ENCODE measurements at regions not wholly inside any gene's neighbourhood (a gene's known extent, or its start where the extent isn't known, plus 50 kb on each side); places are given as distances from the start of the nearest gene placed in this dataset.
"Not testable (repeated sequence)": the region's sequence is repeated elsewhere in the genome, so short reads cannot be mapped to it uniquely, and the experiment has no call there.

DNA sequence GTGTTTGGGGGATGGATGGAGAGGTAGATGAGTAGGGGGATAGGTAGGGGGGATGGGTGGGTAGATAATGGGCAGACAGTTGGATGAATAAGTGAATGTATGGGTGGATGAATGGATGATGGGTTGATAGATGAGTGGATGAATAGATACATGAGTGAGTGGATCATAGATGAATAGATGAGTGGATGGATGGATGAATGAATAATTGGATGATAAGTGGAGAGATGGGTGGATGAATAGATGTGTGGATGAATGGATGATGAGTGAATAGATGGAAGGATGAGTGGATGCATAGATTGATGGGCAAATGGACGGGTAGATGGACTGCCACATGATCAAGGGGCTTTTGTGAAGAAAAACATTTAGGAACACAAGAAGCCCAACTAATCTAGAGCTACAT, 133.3 kb upstream of the F3 start:
- no peak for DNase-seq (ENCODE audit: low spot score in 2 of 2)
- H3K4me1 Mint-ChIP-seq, result no peaks in the 10 kb centered on the region
- peaks cover 19% of the 10 kb centered on the region for H3K27me3 Mint-ChIP-seq
- H3K36me3 Mint-ChIP-seq (ENCODE audit: insufficient read depth), result no peaks in the 10 kb centered on the region
- no peak for ATAC-seq (replicated peaks; ENCODE audit: extremely low read depth, poor library complexity, severe bottlenecking)
- no peak overlapping the region for H3K4me3 Mint-ChIP-seq
- no peaks in the 10 kb centered on the region for H3K9me3 Mint-ChIP-seq
- H3K27ac Mint-ChIP-seq (ENCODE audit: low read depth), result no peak overlapping the region

- H3K36me3 Mint-ChIP-seq (ENCODE audit: insufficient read depth), result no peaks in the 10 kb centered on the region
- H3K27me3 Mint-ChIP-seq, result peaks cover 9% of the 10 kb centered on the region
- H3K27ac Mint-ChIP-seq (ENCODE audit: low read depth), result no peak overlapping the region
- no peaks in the 10 kb centered on the region for H3K4me1 Mint-ChIP-seq
- H3K9me3 Mint-ChIP-seq, result no peaks in the 10 kb centered on the region
- ATAC-seq (replicated peaks; ENCODE audit: extremely low read depth, poor library complexity, severe bottlenecking) (no peak), DNase-seq (ENCODE audit: low spot score in 2 of 2) (no peak)
- no peak overlapping the region for H3K4me3 Mint-ChIP-seq
Measured at GRCh38 chr1:94672934-94673333, 131.4 kb upstream of the F3 start.

GRCh38 chr1:94672001-94672400, 130.4 kb upstream of the F3 start:
- no peak overlapping the region for H3K4me3 Mint-ChIP-seq
- no peaks in the 10 kb centered on the region for H3K36me3 Mint-ChIP-seq (ENCODE audit: insufficient read depth)
- H3K4me1 Mint-ChIP-seq, result no peaks in the 10 kb centered on the region
- ATAC-seq (replicated peaks; ENCODE audit: extremely low read depth, poor library complexity, severe bottlenecking), result no peak
- H3K27ac Mint-ChIP-seq (ENCODE audit: low read depth), result no peak overlapping the region
- no peak for DNase-seq (ENCODE audit: low spot score in 2 of 2)
- no peaks in the 10 kb centered on the region for H3K9me3 Mint-ChIP-seq
- peaks cover 9% of the 10 kb centered on the region for H3K27me3 Mint-ChIP-seq

- no peak for DNase-seq (ENCODE audit: low spot score in 2 of 2)
Measured at GRCh38 chr1:94670273-94670672, 128.7 kb upstream of the F3 start.

DNA sequence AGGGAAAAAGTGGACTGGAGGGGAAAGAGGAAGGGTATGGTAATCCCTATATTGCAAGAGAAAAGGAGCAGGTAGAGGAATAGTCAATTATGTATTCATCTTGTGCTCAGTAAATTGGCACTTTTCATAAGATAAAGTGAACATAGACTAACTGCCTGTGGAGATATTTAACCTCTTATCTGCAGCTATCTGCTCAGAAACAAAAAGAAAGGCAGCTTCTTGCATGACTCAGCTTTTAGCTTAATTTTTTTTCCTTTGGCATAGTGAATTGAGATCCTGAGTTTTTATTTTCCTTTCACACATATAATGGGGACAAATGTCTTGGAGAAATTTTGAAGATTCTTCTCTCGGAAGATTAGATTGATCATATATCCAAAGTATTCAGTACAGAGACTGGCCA, 127.6 kb upstream of the F3 start:
- peaks cover 9% of the 10 kb centered on the region for H3K27me3 Mint-ChIP-seq
- H3K9me3 Mint-ChIP-seq, result no peaks in the 10 kb centered on the region
- no peak overlapping the region for H3K27ac Mint-ChIP-seq (ENCODE audit: low read depth)
- H3K36me3 Mint-ChIP-seq (ENCODE audit: insufficient read depth), result no peaks in the 10 kb centered on the region
- no peaks in the 10 kb centered on the region for H3K4me1 Mint-ChIP-seq
- DNase-seq (ENCODE audit: low spot score in 2 of 2) (no peak), ATAC-seq (replicated peaks; ENCODE audit: extremely low read depth, poor library complexity, severe bottlenecking) (no peak)
- H3K4me3 Mint-ChIP-seq, result no peak overlapping the region

More at GRCh38 chr1:94670273-94670672, 128.7 kb upstream of the F3 start:
- H3K4me3 Mint-ChIP-seq, result no peak overlapping the region
- no peak overlapping the region for H3K27ac Mint-ChIP-seq (ENCODE audit: low read depth)
- H3K36me3 Mint-ChIP-seq (ENCODE audit: insufficient read depth), result no peaks in the 10 kb centered on the region
- peaks cover 9% of the 10 kb centered on the region for H3K27me3 Mint-ChIP-seq
- H3K4me1 Mint-ChIP-seq, result no peaks in the 10 kb centered on the region
- no peak for ATAC-seq (replicated peaks; ENCODE audit: extremely low read depth, poor library complexity, severe bottlenecking)
- no peaks in the 10 kb centered on the region for H3K9me3 Mint-ChIP-seq

GRCh38 chr1:94668528-94668927, 127.0 kb upstream of the F3 start:
- H3K9me3 Mint-ChIP-seq, result no peaks in the 10 kb centered on the region
- no peak for DNase-seq (ENCODE audit: low spot score in 2 of 2)
- H3K27ac Mint-ChIP-seq (ENCODE audit: low read depth), result no peak overlapping the region
- peaks cover 9% of the 10 kb centered on the region for H3K27me3 Mint-ChIP-seq
- H3K4me1 Mint-ChIP-seq, result no peaks in the 10 kb centered on the region
- ATAC-seq (replicated peaks; ENCODE audit: extremely low read depth, poor library complexity, severe bottlenecking), result no peak
- H3K36me3 Mint-ChIP-seq (ENCODE audit: insufficient read depth), result no peaks in the 10 kb centered on the region
- H3K4me3 Mint-ChIP-seq, result no peak overlapping the region

DNA sequence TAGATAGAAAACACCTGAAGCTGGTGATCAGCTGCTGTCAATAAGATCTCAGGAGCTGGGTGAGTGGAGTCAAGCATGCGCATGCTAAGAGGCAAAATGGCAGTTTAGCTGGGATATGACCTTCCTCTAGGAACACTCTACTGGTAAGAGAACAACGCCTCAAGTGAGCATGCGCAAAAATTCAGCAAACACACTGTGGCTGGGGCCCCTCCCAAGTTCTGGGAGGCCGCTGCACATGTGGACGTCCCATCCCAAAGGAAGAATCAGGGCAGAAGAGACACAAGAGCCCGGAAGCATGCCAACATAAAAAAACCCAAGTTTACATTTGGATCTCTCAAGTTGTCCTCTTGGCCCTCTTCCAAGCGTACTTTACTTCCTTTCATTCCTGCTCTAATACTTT, 126.3 kb upstream of the F3 start:
- no peak overlapping the region for H3K27ac Mint-ChIP-seq (ENCODE audit: low read depth)
- no peaks in the 10 kb centered on the region for H3K4me1 Mint-ChIP-seq
- no peaks in the 10 kb centered on the region for H3K36me3 Mint-ChIP-seq (ENCODE audit: insufficient read depth)
- DNase-seq (ENCODE audit: low spot score in 2 of 2) (no peak), ATAC-seq (replicated peaks; ENCODE audit: extremely low read depth, poor library complexity, severe bottlenecking) (no peak)
- no peaks in the 10 kb centered on the region for H3K9me3 Mint-ChIP-seq
- no peak overlapping the region for H3K4me3 Mint-ChIP-seq
- peaks cover 9% of the 10 kb centered on the region for H3K27me3 Mint-ChIP-seq

GRCh38 chr1:94666797-94667196, 125.2 kb upstream of the F3 start:
- Mint-ChIP-seq H3K9me3 (no peaks in the 10 kb centered on the region), H3K4me1 (no peaks in the 10 kb centered on the region), H3K4me3 (no peak overlapping the region), H3K27me3 (peaks cover 9% of the 10 kb centered on the region), H3K27ac (ENCODE audit: low read depth) (no peak overlapping the region), H3K36me3 (ENCODE audit: insufficient read depth) (no peaks in the 10 kb centered on the region)
- DNase-seq (ENCODE audit: low spot score in 2 of 2) (no peak), ATAC-seq (replicated peaks; ENCODE audit: extremely low read depth, poor library complexity, severe bottlenecking) (no peak)

DNA sequence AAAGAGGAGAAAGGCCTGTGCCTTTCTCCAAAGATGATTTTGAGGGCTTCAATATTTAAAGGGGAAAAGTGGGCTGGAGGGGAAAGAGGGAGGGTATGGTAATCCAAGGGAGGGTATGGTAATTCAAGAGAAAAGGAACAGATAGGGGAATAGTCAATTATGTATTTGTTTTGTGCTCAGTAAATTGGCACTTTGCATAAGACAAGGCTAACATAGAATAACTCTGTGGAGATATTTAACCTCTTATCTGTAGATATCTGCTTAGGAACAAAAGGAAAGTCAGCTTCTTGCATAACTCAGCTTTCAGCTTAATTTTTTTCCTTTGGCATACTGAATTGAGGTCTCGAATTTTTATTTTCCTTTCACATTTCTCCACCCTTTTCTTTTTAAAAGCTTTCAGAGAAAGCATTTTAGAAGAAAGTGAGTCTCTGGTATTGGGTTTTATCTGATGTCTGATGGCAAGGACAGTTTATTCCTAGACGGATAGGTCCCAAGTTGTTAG, 119.9 kb upstream of the F3 start:
- H3K4me1 Mint-ChIP-seq, result no peaks in the 10 kb centered on the region
- ATAC-seq (replicated peaks; ENCODE audit: extremely low read depth, poor library complexity, severe bottlenecking), result no peak
- no peaks in the 10 kb centered on the region for H3K9me3 Mint-ChIP-seq
- H3K27ac Mint-ChIP-seq (ENCODE audit: low read depth), result no peak overlapping the region
- peaks cover 11% of the 10 kb centered on the region for H3K27me3 Mint-ChIP-seq
- H3K4me3 Mint-ChIP-seq, result no peak overlapping the region
- no peak for DNase-seq (ENCODE audit: low spot score in 2 of 2)
- no peaks in the 10 kb centered on the region for H3K36me3 Mint-ChIP-seq (ENCODE audit: insufficient read depth)

GRCh38 chr1:94660994-94661393, 119.4 kb upstream of the F3 start:
- ATAC-seq (replicated peaks; ENCODE audit: extremely low read depth, poor library complexity, severe bottlenecking) (no peak), DNase-seq (ENCODE audit: low spot score in 2 of 2) (no peak)
- H3K27ac Mint-ChIP-seq (ENCODE audit: low read depth), result no peak overlapping the region
- H3K27me3 Mint-ChIP-seq, result peaks cover 11% of the 10 kb centered on the region
- H3K36me3 Mint-ChIP-seq (ENCODE audit: insufficient read depth), result no peaks in the 10 kb centered on the region
- no peak overlapping the region for H3K4me3 Mint-ChIP-seq
- no peaks in the 10 kb centered on the region for H3K4me1 Mint-ChIP-seq
- H3K9me3 Mint-ChIP-seq, result no peaks in the 10 kb centered on the region

DNA sequence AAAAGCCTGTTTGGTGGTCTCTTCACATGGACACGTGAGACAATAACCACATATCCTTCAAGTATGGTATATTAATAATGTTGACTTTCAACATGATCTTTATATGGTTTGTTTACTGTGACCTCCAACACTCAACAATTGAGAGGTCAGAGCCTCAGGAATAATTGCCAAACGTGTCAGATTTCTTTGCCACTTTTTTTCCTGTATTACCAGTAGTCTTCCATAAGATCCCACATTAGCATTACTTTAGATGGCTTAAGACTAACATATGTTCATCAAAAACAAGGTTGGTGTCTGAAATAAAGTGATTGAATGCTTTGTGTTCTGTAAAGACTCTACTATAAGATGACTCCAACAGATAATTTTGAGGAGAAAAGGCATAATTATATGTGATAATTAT, 118.7 kb upstream of the F3 start:
- no peak for ATAC-seq (replicated peaks; ENCODE audit: extremely low read depth, poor library complexity, severe bottlenecking)
- H3K27me3 Mint-ChIP-seq, result peaks cover 11% of the 10 kb centered on the region

GRCh38 chr1:94659202-94659601, 117.6 kb upstream of the F3 start:
- not testable (repeated sequence) for H3K36me3 Mint-ChIP-seq (ENCODE audit: insufficient read depth); DNase-seq (ENCODE audit: low spot score in 2 of 2)
- peaks cover 11% of the 10 kb centered on the region for H3K27me3 Mint-ChIP-seq

More for the DNA sequence above, 118.7 kb upstream of the F3 start:
- H3K27ac Mint-ChIP-seq (ENCODE audit: low read depth), result no peak overlapping the region
- no peaks in the 10 kb centered on the region for H3K9me3 Mint-ChIP-seq
- H3K4me1 Mint-ChIP-seq, result no peaks in the 10 kb centered on the region
- no peak overlapping the region for H3K4me3 Mint-ChIP-seq
- H3K36me3 Mint-ChIP-seq (ENCODE audit: insufficient read depth), result no peaks in the 10 kb centered on the region
- no peak for DNase-seq (ENCODE audit: low spot score in 2 of 2)

DNA sequence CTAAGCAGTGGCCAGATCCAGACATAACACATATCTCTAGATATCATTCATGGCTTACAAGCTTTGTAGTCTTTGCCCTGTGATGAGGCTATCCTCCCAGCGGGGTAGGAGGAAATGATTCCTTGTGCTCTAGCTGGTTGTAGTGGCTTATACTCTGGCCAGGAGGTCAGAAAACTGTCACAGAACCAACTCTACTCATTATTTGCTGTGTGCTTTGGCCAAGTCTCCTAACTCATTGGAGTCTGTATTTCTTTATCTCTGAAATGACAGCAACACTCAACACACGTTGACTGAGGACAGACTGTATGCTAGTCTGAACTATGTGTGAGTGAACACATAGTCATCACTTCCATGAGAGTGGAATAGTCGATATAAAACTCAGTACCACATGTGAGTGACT, 116.7 kb upstream of the F3 start:
- Mint-ChIP-seq H3K4me1 (no peaks in the 10 kb centered on the region), H3K36me3 (ENCODE audit: insufficient read depth) (no peaks in the 10 kb centered on the region), H3K27ac (ENCODE audit: low read depth) (no peak overlapping the region), H3K27me3 (peaks cover 11% of the 10 kb centered on the region), H3K9me3 (no peaks in the 10 kb centered on the region), H3K4me3 (no peak overlapping the region)
- no peak for DNase-seq (ENCODE audit: low spot score in 2 of 2)
- no peak for ATAC-seq (replicated peaks; ENCODE audit: extremely low read depth, poor library complexity, severe bottlenecking)

More at GRCh38 chr1:94659202-94659601, 117.6 kb upstream of the F3 start:
- not testable (repeated sequence) for H3K27ac Mint-ChIP-seq (ENCODE audit: low read depth); H3K4me1 Mint-ChIP-seq; ATAC-seq (replicated peaks; ENCODE audit: extremely low read depth, poor library complexity, severe bottlenecking); H3K4me3 Mint-ChIP-seq; H3K9me3 Mint-ChIP-seq

GRCh38 chr1:94657776-94658175, 116.2 kb upstream of the F3 start:
- H3K36me3 Mint-ChIP-seq (ENCODE audit: insufficient read depth); ATAC-seq (replicated peaks; ENCODE audit: extremely low read depth, poor library complexity, severe bottlenecking); DNase-seq (ENCODE audit: low spot score in 2 of 2); H3K9me3 Mint-ChIP-seq; H3K4me3 Mint-ChIP-seq; H3K4me1 Mint-ChIP-seq; H3K27ac Mint-ChIP-seq (ENCODE audit: low read depth): not testable (repeated sequence)
- H3K27me3 Mint-ChIP-seq, result peaks cover 11% of the 10 kb centered on the region

Measured in central memory CD8-positive, alpha-beta T cell (primary cell).